ENCODE measurements at regions not wholly inside any gene's neighbourhood (a gene's known extent, or its start where the extent isn't known, plus 50 kb on each side); places are given as distances from the start of the nearest gene placed in this dataset.

DNA sequence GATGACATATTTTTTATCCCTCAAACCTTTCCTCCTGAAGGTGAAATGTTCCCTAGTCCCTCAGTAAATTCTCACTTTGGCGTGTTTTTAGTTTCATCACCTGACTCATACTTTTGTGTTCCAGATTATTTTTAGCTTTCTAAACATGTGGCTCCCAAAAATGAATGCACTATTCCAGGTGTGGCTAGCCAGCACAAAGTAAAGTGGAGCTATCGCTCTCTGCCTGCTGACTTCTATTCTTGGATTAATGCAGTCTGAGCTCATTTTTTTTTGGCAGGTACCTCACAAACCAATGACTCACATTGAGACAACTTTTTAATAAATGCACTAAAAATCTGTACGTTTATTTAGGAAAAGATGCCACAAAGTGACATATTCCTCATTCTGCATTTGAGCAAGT is 58.8 kb upstream of the LANCL2 start:
- TF ChIP-seq, protein P1, sequence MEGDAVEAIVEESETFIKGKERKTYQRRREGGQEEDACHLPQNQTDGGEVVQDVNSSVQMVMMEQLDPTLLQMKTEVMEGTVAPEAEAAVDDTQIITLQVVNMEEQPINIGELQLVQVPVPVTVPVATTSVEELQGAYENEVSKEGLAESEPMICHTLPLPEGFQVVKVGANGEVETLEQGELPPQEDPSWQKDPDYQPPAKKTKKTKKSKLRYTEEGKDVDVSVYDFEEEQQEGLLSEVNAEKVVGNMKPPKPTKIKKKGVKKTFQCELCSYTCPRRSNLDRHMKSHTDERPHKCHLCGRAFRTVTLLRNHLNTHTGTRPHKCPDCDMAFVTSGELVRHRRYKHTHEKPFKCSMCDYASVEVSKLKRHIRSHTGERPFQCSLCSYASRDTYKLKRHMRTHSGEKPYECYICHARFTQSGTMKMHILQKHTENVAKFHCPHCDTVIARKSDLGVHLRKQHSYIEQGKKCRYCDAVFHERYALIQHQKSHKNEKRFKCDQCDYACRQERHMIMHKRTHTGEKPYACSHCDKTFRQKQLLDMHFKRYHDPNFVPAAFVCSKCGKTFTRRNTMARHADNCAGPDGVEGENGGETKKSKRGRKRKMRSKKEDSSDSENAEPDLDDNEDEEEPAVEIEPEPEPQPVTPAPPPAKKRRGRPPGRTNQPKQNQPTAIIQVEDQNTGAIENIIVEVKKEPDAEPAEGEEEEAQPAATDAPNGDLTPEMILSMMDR (IDR thresholded peaks at IDR 0.05): no peak
- no peak for TF ChIP-seq EP300 (IDR thresholded peaks at IDR 0.05)
- no peak for TF ChIP-seq POLR2A (IDR thresholded peaks at IDR 0.05)
- no peak for TF ChIP-seq POLR2AphosphoS5 (IDR thresholded peaks at IDR 0.05)

Data from gastroesophageal sphincter (tissue), 3 donors.